ENCODE measurements at regions not wholly inside any gene's neighbourhood (a gene's known extent, or its start where the extent isn't known, plus 50 kb on each side); places are given as distances from the start of the nearest gene placed in this dataset.

DNA sequence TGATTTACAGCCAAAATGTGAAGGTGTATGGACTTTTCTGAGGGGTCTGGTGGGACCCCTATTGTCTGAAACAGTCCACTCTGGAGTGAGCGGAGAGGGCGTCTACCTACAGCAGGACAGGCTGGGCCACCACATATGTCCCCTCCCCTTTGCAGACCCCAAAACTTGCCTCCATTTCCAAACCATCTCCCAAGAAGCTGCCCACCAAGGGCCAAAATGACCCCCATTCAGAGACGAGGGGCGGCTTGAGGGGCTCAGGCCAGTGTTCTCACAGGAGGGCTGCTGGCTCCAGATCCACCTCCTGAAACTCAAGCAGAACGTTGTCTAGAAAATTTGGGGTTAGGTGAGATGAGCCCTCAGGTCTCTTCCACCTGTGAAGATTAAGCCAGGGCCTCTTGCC, 161.1 kb upstream of the SALL3 start:
- TF ChIP-seq SP1 (IDR thresholded peaks at IDR 0.05), result no peak
- no peak for TF ChIP-seq FOXM1 (IDR thresholded peaks at IDR 0.05; ENCODE audit: borderline replicate concordance)
- TF ChIP-seq BHLHE40 (IDR thresholded peaks at IDR 0.05; ENCODE audit: borderline replicate concordance), result no peak
- TF ChIP-seq TARDBP (IDR thresholded peaks at IDR 0.05), result no peak
- no peak for TF ChIP-seq ZNF384 (IDR thresholded peaks at IDR 0.05)
- TF ChIP-seq FOXA1 (IDR thresholded peaks at IDR 0.05), result no peak
- TF ChIP-seq SUZ12 (IDR thresholded peaks at IDR 0.05), result no peak
- no peak for TF ChIP-seq ELF4 (IDR thresholded peaks at IDR 0.05)
- no peak for TF ChIP-seq CTBP1 (IDR thresholded peaks at IDR 0.05; ENCODE audit: borderline replicate concordance)
- TF ChIP-seq L3MBTL2 (conservative IDR thresholded peaks at IDR 0.05), result no peak
